BLaER1 treated with 17β-estradiol and CSF1 and Interleukin-3, amounts not matched to agents 10 nM and 100 nM (cell line): ENCODE measurements at regions not wholly inside any gene's neighbourhood (a gene's known extent, or its start where the extent isn't known, plus 50 kb on each side); places are given as distances from the start of the nearest gene placed in this dataset.

Experiments used
- H3K27ac ChIP-seq, 11 experiments: shearing (Covaris generic); formaldehyde crosslinking; 2 replicates each; pipeline ENCODE4 v1.8.1; 2022
- H3K27me3 ChIP-seq, 11 experiments: shearing (Covaris generic); formaldehyde crosslinking; 2 replicates each; pipeline ENCODE4 v1.8.1; 2022
- H3K36me3 ChIP-seq, 11 experiments: shearing (Covaris generic); formaldehyde crosslinking; 2 replicates each; pipeline ENCODE4 v1.8.1; 2022
- H3K4me1 ChIP-seq, 10 experiments: shearing (Covaris generic); formaldehyde crosslinking; 2 replicates each; pipeline ENCODE4 v1.8.1; 2022
- H3K4me2 ChIP-seq, 11 experiments: shearing (Covaris generic); formaldehyde crosslinking; 2 replicates each; pipeline ENCODE4 v1.8.1; 2022
- H3K4me3 ChIP-seq, 10 experiments: shearing (Covaris generic); formaldehyde crosslinking; 2 replicates each; pipeline ENCODE4 v1.8.1; 2022
- H3K9ac ChIP-seq, 11 experiments: shearing (Covaris generic); formaldehyde crosslinking; 2 replicates each; pipeline ENCODE4 v1.8.1; 2022
- H3K9me3 ChIP-seq, 11 experiments: shearing (Covaris generic); formaldehyde crosslinking; replicated peaks in 1 of 11; 2 replicates each; pipeline ENCODE4 v1.8.1; 2022
- H4K20me1 ChIP-seq, 11 experiments: shearing (Covaris generic); formaldehyde crosslinking; 2 replicates each; pipeline ENCODE4 v1.8.1; 2022
- Cebpa-rat ChIP-seq, 11 experiments: shearing (Covaris generic); IDR thresholded peaks; 2 replicates each; pipeline ENCODE4 v1.8.1; 2022

DNA sequence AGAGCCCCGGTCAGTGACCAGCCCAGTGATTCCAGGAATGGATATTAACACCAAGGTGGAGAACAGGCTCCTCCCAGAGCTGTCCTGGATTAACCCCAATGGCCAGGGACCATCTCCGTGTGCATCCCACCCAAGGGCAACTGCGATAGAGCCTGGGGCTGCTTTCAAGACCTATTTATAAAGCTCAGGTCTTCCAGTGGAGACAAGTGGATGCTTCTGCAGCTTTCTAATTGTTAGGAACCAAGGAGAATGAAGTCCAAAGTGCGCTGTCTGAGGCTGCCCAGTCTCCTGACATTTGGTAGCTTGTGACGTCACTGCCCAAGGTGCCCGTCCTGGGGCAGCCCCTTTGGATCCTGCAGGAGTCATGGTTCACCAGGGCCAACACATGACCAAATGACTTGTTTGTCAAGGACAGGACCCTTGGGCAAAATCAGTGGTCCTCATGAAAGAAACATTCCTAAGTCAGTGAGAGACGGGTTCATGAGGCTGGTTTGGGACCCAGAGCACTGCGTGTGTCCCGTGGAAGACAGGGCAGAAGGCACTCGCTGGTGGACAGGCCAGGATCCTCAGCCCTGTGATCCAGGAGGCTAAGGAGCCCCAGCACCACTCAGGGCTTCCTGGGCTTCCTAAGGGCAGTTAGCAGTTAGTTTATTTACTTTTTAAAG lies 174.9 kb downstream of the ANKRD60 start:
- Histone ChIP-seq H3K36me3 (no peaks in the 10 kb centered on the region), H3K9me3 (peaks cover 12 to 24% (median 12%) of the 10 kb centered on the region in 11 experiments), H3K9ac (no peak overlapping the region), H3K27ac (no peak overlapping the region), H3K27me3 (no peaks in the 10 kb centered on the region), H3K4me1 (no peaks in the 10 kb centered on the region), H3K4me3 (no peak overlapping the region), H3K4me2 (no peak overlapping the region), H4K20me1 (no peaks in the 10 kb centered on the region; a peak in 1 of 22 replicates)
- no peak for TF ChIP-seq Cebpa-rat (IDR thresholded peaks at IDR 0.05)

- TF ChIP-seq Cebpa-rat (IDR thresholded peaks at IDR 0.05) = no peak
- H3K4me3 ChIP-seq = no peak overlapping the region
- no peaks in the 10 kb centered on the region for H3K36me3 ChIP-seq
- peaks cover 12 to 24% (median 12%) of the 10 kb centered on the region in 11 experiments for H3K9me3 ChIP-seq
- no peak overlapping the region for H3K4me2 ChIP-seq
- H3K4me1 ChIP-seq = peaks cover 0 to 9% (median 8%) of the 10 kb centered on the region in 10 experiments; a peak in 14 of 20 replicates
- no peak overlapping the region for H3K9ac ChIP-seq
- H4K20me1 ChIP-seq = no peaks in the 10 kb centered on the region; a peak in 2 of 22 replicates
- H3K27me3 ChIP-seq = no peaks in the 10 kb centered on the region
- no peak overlapping the region for H3K27ac ChIP-seq
These were observed 177.1 kb downstream of the ANKRD60 start for GRCh38 chr20:58051367-58051766.

DNA sequence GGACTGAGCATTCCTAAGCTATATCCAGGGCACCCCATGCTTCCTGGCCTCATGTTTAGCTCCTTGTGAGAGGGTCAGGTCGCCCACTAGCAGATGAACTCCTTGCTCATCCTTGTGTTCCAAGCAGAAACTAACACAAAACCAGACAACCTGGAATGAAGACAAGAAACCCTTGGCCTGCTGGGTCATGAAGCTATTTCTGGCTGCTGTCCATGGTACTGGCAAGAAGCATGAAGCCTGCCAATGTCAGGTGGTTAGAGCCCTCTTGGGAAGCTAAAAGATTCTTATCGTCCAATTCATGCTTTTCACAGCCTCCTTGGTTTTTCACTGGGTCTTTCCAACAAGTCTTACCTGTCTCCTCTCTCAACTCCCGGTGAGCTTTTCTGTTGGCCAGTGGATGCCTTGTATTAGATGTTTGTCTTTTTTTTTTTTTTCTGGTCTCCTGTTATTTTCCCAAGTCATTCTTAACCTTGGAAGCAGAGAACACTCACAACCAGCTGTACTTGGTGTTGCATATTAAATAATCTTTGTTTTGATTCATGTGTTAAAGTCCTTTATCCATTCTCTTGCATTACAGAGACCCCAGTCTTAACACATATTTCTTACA lies 180.3 kb downstream of the ANKRD60 start:
- Histone ChIP-seq H3K4me3 (no peak overlapping the region), H3K27me3 (no peaks in the 10 kb centered on the region), H3K4me2 (no peak overlapping the region), H3K27ac (no peak overlapping the region), H3K9me3 (peaks cover 12 to 24% (median 12%) of the 10 kb centered on the region in 11 experiments), H3K9ac (no peak overlapping the region), H3K36me3 (no peaks in the 10 kb centered on the region), H4K20me1 (no peaks in the 10 kb centered on the region; a peak in 1 of 22 replicates), H3K4me1 (peaks cover 0 to 16% (median 9%) of the 10 kb centered on the region in 10 experiments; a peak in 14 of 20 replicates)
- TF ChIP-seq Cebpa-rat (IDR thresholded peaks at IDR 0.05) = no peak

GRCh38 chr20:58046311-58046710 lies 182.1 kb downstream of the ANKRD60 start:
- no peak overlapping the region for H3K27ac ChIP-seq
- no peak overlapping the region for H3K4me3 ChIP-seq
- H4K20me1 ChIP-seq = no peaks in the 10 kb centered on the region; a peak in 1 of 22 replicates
- peak overlapping the region in 7 of 11 experiments; percentile 27 to 68 (median 54); a peak in 11 of 22 replicates for H3K4me2 ChIP-seq
- H3K27me3 ChIP-seq = no peaks in the 10 kb centered on the region
- no peaks in the 10 kb centered on the region for H3K36me3 ChIP-seq
- peaks cover 4 to 14% (median 5%) of the 10 kb centered on the region in 11 experiments; a peak in 21 of 22 replicates for H3K9me3 ChIP-seq
- H3K9ac ChIP-seq = no peak overlapping the region
- H3K4me1 ChIP-seq = peaks cover 0 to 16% (median 9%) of the 10 kb centered on the region in 10 experiments; a peak in 14 of 20 replicates
- no peak for TF ChIP-seq Cebpa-rat (IDR thresholded peaks at IDR 0.05)

GRCh38 chr20:58045579-58045978 lies 182.9 kb downstream of the ANKRD60 start:
- H3K4me2 ChIP-seq = no peak overlapping the region
- H3K9me3 ChIP-seq = peaks cover 0 to 7% (median 0%) of the 10 kb centered on the region in 11 experiments; a peak in 5 of 22 replicates
- H3K9ac ChIP-seq = no peak overlapping the region
- no peak for TF ChIP-seq Cebpa-rat (IDR thresholded peaks at IDR 0.05)
- no peak overlapping the region for H3K27ac ChIP-seq
- H4K20me1 ChIP-seq = no peaks in the 10 kb centered on the region; a peak in 1 of 22 replicates
- no peaks in the 10 kb centered on the region for H3K27me3 ChIP-seq
- peaks cover 0 to 16% (median 9%) of the 10 kb centered on the region in 10 experiments; a peak in 14 of 20 replicates for H3K4me1 ChIP-seq
- H3K4me3 ChIP-seq = no peak overlapping the region
- no peaks in the 10 kb centered on the region for H3K36me3 ChIP-seq

DNA sequence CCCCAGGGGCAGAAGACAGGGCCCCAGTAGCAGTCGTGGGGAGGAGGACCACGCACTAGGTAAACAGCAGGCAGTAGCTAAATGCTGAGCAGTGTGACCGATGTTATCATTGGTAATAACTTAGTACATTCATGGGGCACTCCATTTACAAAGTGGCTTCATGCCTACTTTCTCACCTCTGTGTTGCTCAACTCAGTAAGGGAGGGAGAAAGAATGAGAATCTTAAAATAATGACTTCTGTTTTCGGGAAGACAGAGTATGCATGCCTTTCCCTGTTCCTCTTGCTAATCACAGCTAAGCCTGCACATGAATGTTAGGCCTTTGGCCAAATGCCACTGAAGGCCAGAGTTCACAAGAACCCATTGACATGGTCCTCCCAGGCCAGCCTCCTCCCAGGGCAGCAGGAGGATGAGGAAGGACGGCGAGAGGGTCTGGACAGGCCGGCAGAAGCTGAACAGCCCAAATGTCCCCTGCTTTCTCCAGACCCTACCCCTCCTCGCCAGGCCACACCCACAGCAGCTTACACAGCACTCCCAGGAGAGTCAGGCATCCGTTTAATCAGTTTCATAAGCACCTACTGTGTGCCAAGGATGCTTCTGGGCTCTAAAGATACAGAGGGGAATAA lies 183.4 kb downstream of the ANKRD60 start:
- no peaks in the 10 kb centered on the region; a peak in 1 of 22 replicates for H4K20me1 ChIP-seq
- H3K9me3 ChIP-seq = peaks cover 0 to 5% (median 0%) of the 10 kb centered on the region in 11 experiments; a peak in 4 of 22 replicates
- H3K4me1 ChIP-seq = peaks cover 0 to 16% (median 9%) of the 10 kb centered on the region in 10 experiments; a peak in 14 of 20 replicates
- H3K27ac ChIP-seq = no peak overlapping the region
- no peaks in the 10 kb centered on the region for H3K36me3 ChIP-seq
- no peak overlapping the region for H3K4me2 ChIP-seq
- TF ChIP-seq Cebpa-rat (IDR thresholded peaks at IDR 0.05) = no peak
- H3K4me3 ChIP-seq = no peak overlapping the region
- no peak overlapping the region for H3K9ac ChIP-seq
- H3K27me3 ChIP-seq = no peaks in the 10 kb centered on the region

GRCh38 chr20:58044286-58044685 lies 184.2 kb downstream of the ANKRD60 start:
- Histone ChIP-seq H3K4me1 (peaks cover 0 to 16% (median 9%) of the 10 kb centered on the region in 10 experiments; a peak in 14 of 20 replicates), H3K9me3 (0 out of 22 replicates have a peak, but pooled peaks cover 0 to 4% (median 0%) of the 10 kb centered on the region in 11 experiments), H3K36me3 (no peaks in the 10 kb centered on the region), H3K9ac (no peak overlapping the region), H3K27me3 (no peaks in the 10 kb centered on the region), H4K20me1 (no peaks in the 10 kb centered on the region; a peak in 1 of 22 replicates), H3K4me2 (no peak overlapping the region), H3K4me3 (no peak overlapping the region), H3K27ac (no peak overlapping the region)
- TF ChIP-seq Cebpa-rat (IDR thresholded peaks at IDR 0.05) = no peak

DNA sequence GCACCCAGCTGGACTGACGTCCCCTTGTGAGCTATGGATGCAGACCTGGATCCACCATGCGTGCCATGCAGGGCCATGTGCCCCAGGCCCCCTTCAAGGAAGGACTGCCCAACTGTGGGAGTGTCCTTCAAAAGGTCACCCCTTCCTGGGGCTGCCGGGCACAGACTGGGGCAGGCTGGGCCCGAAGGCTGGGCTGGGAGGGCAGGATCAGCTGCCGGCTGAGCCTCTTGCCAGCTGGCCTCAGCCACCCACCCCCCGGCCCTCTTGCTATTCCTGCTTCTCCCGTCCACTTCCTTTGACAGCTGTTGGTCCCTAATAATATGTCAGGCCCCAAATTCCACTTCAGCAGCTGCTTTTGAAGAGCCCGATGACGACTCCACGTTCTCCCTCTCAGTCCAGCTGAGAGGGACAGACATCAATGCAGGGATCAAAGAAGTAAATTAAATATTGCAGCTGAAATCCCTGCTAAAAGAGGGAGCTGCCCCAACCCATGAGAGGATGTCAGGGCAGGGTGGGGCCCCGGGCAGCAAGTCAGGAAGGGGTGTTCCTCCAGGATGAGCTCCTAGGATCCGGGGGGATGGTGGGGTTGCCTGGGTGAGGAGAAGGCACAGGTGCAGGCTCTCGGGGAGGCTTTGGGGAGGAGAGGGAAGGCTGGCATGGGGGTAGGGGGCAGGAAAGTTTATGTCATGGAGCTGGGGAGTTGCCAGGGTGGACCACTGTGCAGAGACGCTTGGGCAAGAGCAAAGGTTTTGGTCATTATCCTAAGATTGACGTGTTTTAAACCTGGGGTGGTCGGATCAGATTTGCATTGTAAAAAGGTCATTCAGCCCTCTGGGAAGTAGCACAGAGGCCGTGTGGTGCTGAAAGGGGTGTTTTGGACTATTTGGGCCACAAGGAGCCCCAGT lies 185.0 kb downstream of the ANKRD60 start:
- Histone ChIP-seq H4K20me1 (no peaks in the 10 kb centered on the region; a peak in 1 of 22 replicates), H3K4me1 (peaks cover 0 to 19% (median 10%) of the 10 kb centered on the region in 10 experiments; a peak in 14 of 20 replicates), H3K4me3 (no peak overlapping the region), H3K9ac (no peak overlapping the region), H3K36me3 (no peaks in the 10 kb centered on the region), H3K4me2 (no peak overlapping the region), H3K27ac (no peak overlapping the region), H3K9me3 (0 out of 22 replicates have a peak, but pooled peaks cover 0 to 4% (median 0%) of the 10 kb centered on the region in 11 experiments), H3K27me3 (no peaks in the 10 kb centered on the region)
- TF ChIP-seq Cebpa-rat (IDR thresholded peaks at IDR 0.05) = no peak
